HG02852 (cell line): ENCODE measurements at regions not wholly inside any gene's neighbourhood (a gene's known extent, or its start where the extent isn't known, plus 50 kb on each side); places are given as distances from the start of the nearest gene placed in this dataset.

ENCODE experiments used
- ATAC-seq: cut with Tn5 transposase; IDR thresholded peaks from one replicate; pipeline ENCODE4 v1.9.1; 2021; ENCODE audit warnings: mild to moderate bottlenecking, moderate library complexity; ENCODE audit not compliant: unreplicated experiment

DNA sequence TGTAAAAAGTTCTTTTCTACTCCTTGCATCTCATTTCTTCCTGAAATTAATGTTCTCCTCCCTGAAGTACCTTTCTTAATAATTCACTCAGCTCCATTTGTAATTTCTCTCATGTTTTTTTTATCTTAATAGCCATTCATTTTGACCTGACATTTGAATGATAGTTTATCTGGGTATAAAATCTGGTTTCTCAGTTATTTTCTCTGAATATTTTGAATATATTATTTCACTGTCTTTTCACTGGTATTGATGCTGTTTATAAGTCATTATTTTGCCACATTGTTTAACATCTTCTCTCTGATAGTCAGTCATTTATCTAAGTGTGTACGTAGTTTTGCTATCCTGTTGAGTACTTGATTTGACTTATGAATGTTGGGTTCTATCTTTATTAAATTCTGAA is 68.8 kb upstream of the ARHGAP18 start:
- ATAC-seq = no peak

- ATAC-seq = no peak
Observed at GRCh38 chr6:129777371-129777770, 67.4 kb upstream of the ARHGAP18 start.

DNA sequence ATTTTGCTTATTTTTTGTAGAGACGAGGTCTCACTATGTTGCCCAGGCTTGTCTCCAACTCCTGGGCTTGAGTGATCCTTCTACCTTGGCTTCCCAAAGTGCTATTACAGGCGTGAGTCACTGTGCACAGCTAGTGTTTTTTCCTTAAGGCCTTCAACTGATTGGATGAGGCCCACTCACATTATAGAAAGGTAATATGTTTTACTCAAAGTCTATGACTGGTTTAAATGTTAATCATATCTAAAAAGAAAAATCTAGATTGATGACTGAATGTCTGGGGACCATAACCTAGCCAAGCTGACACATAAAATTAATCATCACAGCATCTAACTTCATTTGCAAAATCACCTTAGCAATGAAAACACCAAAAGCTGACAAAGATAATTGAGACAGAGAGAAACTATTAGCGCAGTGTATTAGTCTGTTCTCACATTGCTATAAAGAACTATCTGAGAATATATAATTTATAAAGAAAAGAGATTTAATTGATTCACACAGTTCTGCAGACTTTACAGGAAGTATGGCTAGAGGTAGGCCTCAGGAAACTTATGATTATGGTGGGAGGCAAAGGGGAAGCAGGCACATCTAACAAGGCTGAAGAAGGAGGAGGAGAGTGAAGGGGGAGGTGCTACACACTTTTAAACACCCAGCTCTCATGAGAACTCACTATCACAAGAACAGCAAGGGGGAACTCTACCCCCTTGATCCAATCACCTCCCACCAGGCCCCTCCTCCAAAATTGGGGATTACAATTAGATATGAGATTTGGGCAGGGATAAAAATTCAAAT is 66.8 kb upstream of the ARHGAP18 start:
- ATAC-seq = no peak

- no peak for ATAC-seq
Observed at GRCh38 chr6:129774697-129775447, 64.9 kb upstream of the ARHGAP18 start.

- ATAC-seq = no peak
Observed at GRCh38 chr6:129773304-129773703, 63.3 kb upstream of the ARHGAP18 start.

DNA sequence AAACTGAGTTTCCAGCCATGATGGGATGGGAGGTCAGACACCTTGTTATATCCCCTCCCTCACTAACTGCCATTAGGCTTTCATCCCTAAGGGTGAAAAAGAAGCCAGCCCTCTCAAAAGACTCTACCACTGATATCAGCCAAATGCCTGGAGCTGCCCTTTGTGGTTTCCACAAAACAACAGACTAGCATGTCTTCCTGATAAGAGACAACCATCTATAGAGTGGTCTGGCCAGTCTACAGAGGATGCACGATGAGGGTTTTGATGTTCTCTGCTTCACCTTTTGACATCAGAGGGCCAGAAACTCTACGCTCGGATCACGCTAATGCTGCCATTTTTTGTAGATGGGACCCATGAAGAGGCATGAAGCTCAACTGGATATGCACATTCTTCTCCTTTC is 61.7 kb upstream of the ARHGAP18 start:
- no peak for ATAC-seq

DNA sequence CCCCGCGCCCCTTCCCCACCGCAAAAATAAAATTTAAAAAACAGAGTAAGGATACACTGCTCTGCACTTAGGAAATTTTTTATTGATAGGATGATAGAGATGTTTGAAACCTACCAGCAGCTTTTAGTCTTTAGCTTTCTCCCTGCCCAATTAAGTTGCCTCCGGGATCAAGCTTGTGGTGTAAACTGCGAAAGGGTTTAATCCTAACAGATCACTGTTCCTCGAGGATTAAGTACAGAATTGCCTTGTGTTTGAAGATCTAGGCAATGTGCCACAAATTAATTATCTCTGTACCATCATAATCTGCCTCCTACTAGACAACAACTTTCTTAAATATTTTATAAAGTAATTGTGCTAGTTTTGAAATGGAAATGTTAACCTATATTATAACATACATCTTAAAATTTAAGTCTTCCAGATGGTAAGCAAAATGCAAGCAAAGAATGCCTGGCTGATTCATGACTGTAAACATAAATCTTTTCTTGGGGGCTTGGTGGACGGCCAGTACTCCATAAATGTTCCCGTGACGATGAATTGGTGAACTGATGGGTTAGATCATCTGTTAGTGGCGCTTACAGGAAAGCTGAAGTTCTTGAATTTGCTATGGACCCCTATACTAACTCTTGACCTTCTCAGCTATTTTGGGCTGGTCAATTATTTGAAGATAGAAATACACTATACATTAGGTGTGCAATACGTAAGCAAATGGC is 58.0 kb upstream of the ARHGAP18 start:
- no peak for ATAC-seq

DNA sequence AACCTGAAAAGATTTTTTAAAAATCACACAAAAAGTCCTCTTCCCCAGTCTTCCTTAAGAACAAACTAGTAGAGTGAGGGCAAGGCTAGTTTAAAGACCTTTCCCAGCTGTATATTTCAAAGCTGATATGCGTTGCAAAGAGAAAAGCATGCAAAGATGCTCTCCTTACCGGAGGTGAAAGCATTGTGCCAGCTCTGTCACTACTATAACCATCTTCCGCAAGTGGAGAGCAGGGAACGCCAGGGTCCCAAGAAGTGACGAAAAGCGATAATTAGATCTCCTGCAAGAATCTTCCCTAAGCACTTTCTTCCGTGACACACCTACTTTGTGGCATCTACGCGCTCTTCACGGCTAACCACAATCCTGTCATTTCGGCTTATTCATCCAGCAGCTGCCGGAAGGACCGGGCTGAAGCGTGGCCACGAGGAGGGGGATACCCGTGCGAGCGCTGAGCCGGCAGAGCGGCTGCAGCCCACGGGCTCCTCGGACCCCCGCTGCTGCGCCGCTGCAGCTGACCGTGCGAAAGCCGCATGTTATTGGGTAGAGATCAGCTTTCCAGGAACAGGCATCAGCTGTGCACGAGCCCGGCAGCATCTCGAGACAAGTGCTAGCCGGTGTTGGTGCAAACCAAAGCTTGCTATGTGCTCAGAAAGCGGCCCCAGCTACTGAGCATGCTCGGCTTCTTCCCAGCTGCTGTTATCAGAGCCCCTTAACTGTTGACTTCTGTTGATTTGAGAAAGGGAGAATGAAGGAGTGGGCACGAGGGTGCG is 57.2 kb upstream of the ARHGAP18 start:
- ATAC-seq = peak; percentile 94

GRCh38 chr6:129764761-129765407 is 54.9 kb upstream of the ARHGAP18 start:
- ATAC-seq = no peak

DNA sequence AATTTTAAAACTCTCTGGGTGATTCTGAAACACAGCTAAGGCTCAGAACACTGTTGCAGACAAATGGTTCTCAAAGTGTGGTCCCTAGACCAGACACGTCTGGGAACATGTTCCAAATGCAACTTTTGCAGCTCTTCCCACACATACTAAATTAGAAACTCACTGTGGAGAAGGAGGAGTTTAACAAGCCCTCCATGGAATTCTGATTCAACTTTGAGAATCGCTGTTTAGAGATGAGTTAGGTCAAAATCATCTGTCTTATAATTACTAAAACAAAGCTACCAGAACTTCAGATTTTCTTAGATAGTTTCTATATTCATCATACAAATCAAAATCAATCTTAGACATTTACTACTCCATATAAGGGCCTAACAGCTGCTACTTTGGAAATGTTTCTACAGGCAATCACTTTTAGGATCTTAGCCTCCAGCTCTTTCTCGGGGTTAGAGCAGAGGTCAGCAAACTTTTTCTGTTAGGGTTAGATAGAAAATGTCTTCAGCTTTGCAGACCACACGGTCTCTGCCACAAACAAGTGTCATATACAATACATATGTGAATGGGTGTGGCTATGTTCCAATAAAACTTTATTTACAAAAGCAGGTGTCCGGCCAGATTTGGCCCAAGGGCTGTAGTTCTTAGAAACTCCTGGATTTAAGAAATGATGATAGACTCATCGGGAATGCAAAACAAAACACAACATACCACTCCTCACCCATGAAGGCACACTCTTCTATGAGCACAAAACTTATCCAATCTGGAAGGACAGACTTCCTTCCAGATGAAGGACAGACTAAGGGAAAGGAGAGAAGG is 50.0 kb upstream of the ARHGAP18 start:
- ATAC-seq = no peak
